ENCODE measurements at regions not wholly inside any gene's neighbourhood (a gene's known extent, or its start where the extent isn't known, plus 50 kb on each side); places are given as distances from the start of the nearest gene placed in this dataset.
"Not testable (repeated sequence)": the region's sequence is repeated elsewhere in the genome, so short reads cannot be mapped to it uniquely, and the experiment has no call there.

- no peak for DNase-seq
Observed at GRCh38 chr14:51448831-51449670, 202.7 kb upstream of the FRMD6 start.

GRCh38 chr14:51449681-51450080 lies 202.0 kb upstream of the FRMD6 start:
- DNase-seq = no peak

GRCh38 chr14:51451561-51451960 lies 200.1 kb upstream of the FRMD6 start:
- DNase-seq = no peak

- DNase-seq = no peak
Observed at GRCh38 chr14:51453869-51454268, 197.8 kb upstream of the FRMD6 start.

- no peak for DNase-seq
Observed at GRCh38 chr14:51454351-51454750, 197.4 kb upstream of the FRMD6 start.

- DNase-seq = no peak
Observed at GRCh38 chr14:51455041-51455835, 196.5 kb upstream of the FRMD6 start.

- no peak for DNase-seq
Observed at GRCh38 chr14:51457843-51458562, 193.7 kb upstream of the FRMD6 start.

- no peak for DNase-seq
Observed at GRCh38 chr14:51458563-51458955, 193.2 kb upstream of the FRMD6 start.

- DNase-seq = peak in 1 of 3 experiments; percentile 18
Observed at GRCh38 chr14:51460011-51460410, 191.7 kb upstream of the FRMD6 start.

GRCh38 chr14:51462182-51462581 lies 189.5 kb upstream of the FRMD6 start:
- DNase-seq = peak in 2 of 3 experiments; percentile 3 to 62

GRCh38 chr14:51462706-51463105 lies 189.0 kb upstream of the FRMD6 start:
- no peak for DNase-seq

- DNase-seq = no peak
Observed at GRCh38 chr14:51463461-51463860, 188.2 kb upstream of the FRMD6 start.

- DNase-seq = no peak
Observed at GRCh38 chr14:51464411-51464810, 187.3 kb upstream of the FRMD6 start.

- DNase-seq = no peak
Observed at GRCh38 chr14:51465486-51465885, 186.2 kb upstream of the FRMD6 start.

- not testable (repeated sequence) for DNase-seq
Observed at GRCh38 chr14:51467392-51467791, 184.3 kb upstream of the FRMD6 start.

GRCh38 chr14:51468523-51468922 lies 183.2 kb upstream of the FRMD6 start:
- no peak for DNase-seq

- DNase-seq = peak in 1 of 3 experiments; percentile 41
Observed at GRCh38 chr14:51472881-51473280, 178.8 kb upstream of the FRMD6 start.

- DNase-seq = no peak
Observed at GRCh38 chr14:51473351-51473750, 178.4 kb upstream of the FRMD6 start.

- no peak for DNase-seq
Observed at GRCh38 chr14:51473808-51474565, 177.7 kb upstream of the FRMD6 start.

- DNase-seq = no peak
Observed at GRCh38 chr14:51474854-51475253, 176.9 kb upstream of the FRMD6 start.

GRCh38 chr14:51478175-51478621 lies 173.5 kb upstream of the FRMD6 start:
- no peak for DNase-seq

- no peak for DNase-seq
Observed at GRCh38 chr14:51479584-51480325, 172.0 kb upstream of the FRMD6 start.
